ENCODE measurements at regions not wholly inside any gene's neighbourhood (a gene's known extent, or its start where the extent isn't known, plus 50 kb on each side); places are given as distances from the start of the nearest gene placed in this dataset.
"Not testable (repeated sequence)": the region's sequence is repeated elsewhere in the genome, so short reads cannot be mapped to it uniquely, and the experiment has no call there.

GRCh38 chr2:208686665-208687064, 280.1 kb downstream of the PTH2R start:
- Histone ChIP-seq H3K4me1 (ENCODE audit: control extremely low read depth in 1 of 4, control insufficient read depth in 4 of 4, insufficient read depth in 4 of 4, low read length in 3 of 4) (no peaks in the 10 kb centered on the region), H3K9me3 (ENCODE audit: control extremely low read depth in 1 of 5, control insufficient read depth in 4 of 5, insufficient read depth in 2 of 5, low read depth in 1 of 5, low read length in 4 of 5) (peaks cover 0 to 4% (median 0%) of the 10 kb centered on the region in 5 experiments), H3K4me3 (ENCODE audit: control insufficient read depth in 1 of 7, extremely low read depth in 1 of 7, insufficient read depth in 4 of 7, low read depth in 2 of 7, low read length in 6 of 7) (no peak overlapping the region), H3K27ac (ENCODE audit: insufficient read depth in 1 of 2, low read depth in 1 of 2, low read length in 2 of 2, poor library complexity in 1 of 2, severe bottlenecking in 2 of 2) (no peak overlapping the region), H3K27me3 (replicated peaks in 2 of 5; ENCODE audit: control insufficient read depth in 4 of 5, insufficient read depth in 5 of 5, low read length in 4 of 5) (no peaks in the 10 kb centered on the region), H3K36me3 (ENCODE audit: control insufficient read depth in 4 of 4, insufficient read depth in 4 of 4, low read length in 3 of 4) (no peaks in the 10 kb centered on the region)
- CTCF ChIA-PET: no interaction called here
- DNase-seq: no peak
- POLR2A ChIA-PET: no interaction called here
- no CpG with 5 or more reads among the region's 1 CpG for WGBS (ENCODE audit: insufficient coverage)

- H3K27ac ChIP-seq (ENCODE audit: insufficient read depth in 1 of 2, low read depth in 1 of 2, low read length in 2 of 2, poor library complexity in 1 of 2, severe bottlenecking in 2 of 2); H3K4me3 ChIP-seq (ENCODE audit: control insufficient read depth in 1 of 7, extremely low read depth in 1 of 7, insufficient read depth in 4 of 7, low read depth in 2 of 7, low read length in 6 of 7); H3K4me1 ChIP-seq (ENCODE audit: control extremely low read depth in 1 of 4, control insufficient read depth in 4 of 4, insufficient read depth in 4 of 4, low read length in 3 of 4); DNase-seq; H3K9me3 ChIP-seq (ENCODE audit: control extremely low read depth in 1 of 5, control insufficient read depth in 4 of 5, insufficient read depth in 2 of 5, low read depth in 1 of 5, low read length in 4 of 5); POLR2A ChIA-PET; CTCF ChIA-PET; H3K36me3 ChIP-seq (ENCODE audit: control insufficient read depth in 4 of 4, insufficient read depth in 4 of 4, low read length in 3 of 4); H3K27me3 ChIP-seq (replicated peaks in 2 of 5; ENCODE audit: control insufficient read depth in 4 of 5, insufficient read depth in 5 of 5, low read length in 4 of 5): not testable (repeated sequence)
- WGBS (ENCODE audit: insufficient coverage): no CpG with 5 or more reads among the region's 1 CpG
Observed at GRCh38 chr2:208687720-208688119, 281.1 kb downstream of the PTH2R start.

GRCh38 chr2:208698114-208698513, 291.5 kb downstream of the PTH2R start:
- POLR2A ChIA-PET: no interaction called here

GRCh38 chr2:208708486-208708885, 301.9 kb downstream of the PTH2R start:
- H3K27ac ChIP-seq (ENCODE audit: insufficient read depth in 1 of 2, low read depth in 1 of 2, low read length in 2 of 2, poor library complexity in 1 of 2, severe bottlenecking in 2 of 2): no peak overlapping the region
- H3K36me3 ChIP-seq (ENCODE audit: control insufficient read depth in 4 of 4, insufficient read depth in 4 of 4, low read length in 3 of 4): no peaks in the 10 kb centered on the region
- no peak overlapping the region for H3K4me3 ChIP-seq (ENCODE audit: control insufficient read depth in 1 of 7, extremely low read depth in 1 of 7, insufficient read depth in 4 of 7, low read depth in 2 of 7, low read length in 6 of 7)
- H3K27me3 ChIP-seq (replicated peaks in 2 of 5; ENCODE audit: control insufficient read depth in 4 of 5, insufficient read depth in 5 of 5, low read length in 4 of 5): no peaks in the 10 kb centered on the region
- no peaks in the 10 kb centered on the region for H3K4me1 ChIP-seq (ENCODE audit: control extremely low read depth in 1 of 4, control insufficient read depth in 4 of 4, insufficient read depth in 4 of 4, low read length in 3 of 4)
- CTCF ChIA-PET: no interaction called here
- H3K9me3 ChIP-seq (ENCODE audit: control extremely low read depth in 1 of 5, control insufficient read depth in 4 of 5, insufficient read depth in 2 of 5, low read depth in 1 of 5, low read length in 4 of 5): peaks cover 0 to 3% (median 0%) of the 10 kb centered on the region in 5 experiments
- POLR2A ChIA-PET: no interaction called here
- WGBS (ENCODE audit: insufficient coverage): 100% methylated on average over 2 of the region's 3 CpGs
- no peak for DNase-seq

More at GRCh38 chr2:208698114-208698513, 291.5 kb downstream of the PTH2R start:
- CTCF ChIA-PET: no interaction called here
- H3K27ac ChIP-seq (ENCODE audit: insufficient read depth in 1 of 2, low read depth in 1 of 2, low read length in 2 of 2, poor library complexity in 1 of 2, severe bottlenecking in 2 of 2): no peak overlapping the region
- no peak overlapping the region for H3K4me3 ChIP-seq (ENCODE audit: control insufficient read depth in 1 of 7, extremely low read depth in 1 of 7, insufficient read depth in 4 of 7, low read depth in 2 of 7, low read length in 6 of 7)
- no peaks in the 10 kb centered on the region for H3K27me3 ChIP-seq (replicated peaks in 2 of 5; ENCODE audit: control insufficient read depth in 4 of 5, insufficient read depth in 5 of 5, low read length in 4 of 5)
- DNase-seq: no peak
- H3K36me3 ChIP-seq (ENCODE audit: control insufficient read depth in 4 of 4, insufficient read depth in 4 of 4, low read length in 3 of 4): no peaks in the 10 kb centered on the region
- no peaks in the 10 kb centered on the region for H3K9me3 ChIP-seq (ENCODE audit: control extremely low read depth in 1 of 5, control insufficient read depth in 4 of 5, insufficient read depth in 2 of 5, low read depth in 1 of 5, low read length in 4 of 5)
- no peaks in the 10 kb centered on the region for H3K4me1 ChIP-seq (ENCODE audit: control extremely low read depth in 1 of 4, control insufficient read depth in 4 of 4, insufficient read depth in 4 of 4, low read length in 3 of 4)

GRCh38 chr2:208711598-208711997, 305.0 kb downstream of the PTH2R start:
- Histone ChIP-seq H3K27me3 (replicated peaks in 2 of 5; ENCODE audit: control insufficient read depth in 4 of 5, insufficient read depth in 5 of 5, low read length in 4 of 5) (no peaks in the 10 kb centered on the region), H3K36me3 (ENCODE audit: control insufficient read depth in 4 of 4, insufficient read depth in 4 of 4, low read length in 3 of 4) (no peaks in the 10 kb centered on the region), H3K4me1 (ENCODE audit: control extremely low read depth in 1 of 4, control insufficient read depth in 4 of 4, insufficient read depth in 4 of 4, low read length in 3 of 4) (no peaks in the 10 kb centered on the region), H3K27ac (ENCODE audit: insufficient read depth in 1 of 2, low read depth in 1 of 2, low read length in 2 of 2, poor library complexity in 1 of 2, severe bottlenecking in 2 of 2) (no peak overlapping the region), H3K9me3 (ENCODE audit: control extremely low read depth in 1 of 5, control insufficient read depth in 4 of 5, insufficient read depth in 2 of 5, low read depth in 1 of 5, low read length in 4 of 5) (peaks cover 0 to 3% (median 0%) of the 10 kb centered on the region in 5 experiments), H3K4me3 (ENCODE audit: control insufficient read depth in 1 of 7, extremely low read depth in 1 of 7, insufficient read depth in 4 of 7, low read depth in 2 of 7, low read length in 6 of 7) (no peak overlapping the region)
- ChIA-PET POLR2A (no interaction called here), CTCF (no interaction called here)
- DNase-seq: no peak

GRCh38 chr2:208713066-208713745, 306.6 kb downstream of the PTH2R start:
- H3K9me3 ChIP-seq (ENCODE audit: control extremely low read depth in 1 of 5, control insufficient read depth in 4 of 5, insufficient read depth in 2 of 5, low read depth in 1 of 5, low read length in 4 of 5): peaks cover 0 to 3% (median 0%) of the 10 kb centered on the region in 5 experiments
- H3K4me3 ChIP-seq (ENCODE audit: control insufficient read depth in 1 of 7, extremely low read depth in 1 of 7, insufficient read depth in 4 of 7, low read depth in 2 of 7, low read length in 6 of 7): no peak overlapping the region
- no peak overlapping the region for H3K27ac ChIP-seq (ENCODE audit: insufficient read depth in 1 of 2, low read depth in 1 of 2, low read length in 2 of 2, poor library complexity in 1 of 2, severe bottlenecking in 2 of 2)
- no peaks in the 10 kb centered on the region for H3K36me3 ChIP-seq (ENCODE audit: control insufficient read depth in 4 of 4, insufficient read depth in 4 of 4, low read length in 3 of 4)
- CTCF ChIA-PET: no interaction called here
- no peaks in the 10 kb centered on the region for H3K4me1 ChIP-seq (ENCODE audit: control extremely low read depth in 1 of 4, control insufficient read depth in 4 of 4, insufficient read depth in 4 of 4, low read length in 3 of 4)
- no peak for DNase-seq
- no peaks in the 10 kb centered on the region for H3K27me3 ChIP-seq (replicated peaks in 2 of 5; ENCODE audit: control insufficient read depth in 4 of 5, insufficient read depth in 5 of 5, low read length in 4 of 5)
- POLR2A ChIA-PET: no interaction called here
- WGBS (ENCODE audit: insufficient coverage): no CpG with 5 or more reads among the region's 1 CpG

GRCh38 chr2:208718828-208719227, 312.2 kb downstream of the PTH2R start:
- WGBS (ENCODE audit: insufficient coverage): 100% methylated on average over 1 of the region's 2 CpGs
- POLR2A ChIA-PET: no interaction called here

More at GRCh38 chr2:208718828-208719227, 312.2 kb downstream of the PTH2R start:
- Histone ChIP-seq H3K9me3 (ENCODE audit: control extremely low read depth in 1 of 5, control insufficient read depth in 4 of 5, insufficient read depth in 2 of 5, low read depth in 1 of 5, low read length in 4 of 5) (no peaks in the 10 kb centered on the region), H3K4me1 (ENCODE audit: control extremely low read depth in 1 of 4, control insufficient read depth in 4 of 4, insufficient read depth in 4 of 4, low read length in 3 of 4) (no peaks in the 10 kb centered on the region), H3K27ac (ENCODE audit: insufficient read depth in 1 of 2, low read depth in 1 of 2, low read length in 2 of 2, poor library complexity in 1 of 2, severe bottlenecking in 2 of 2) (no peak overlapping the region), H3K36me3 (ENCODE audit: control insufficient read depth in 4 of 4, insufficient read depth in 4 of 4, low read length in 3 of 4) (no peaks in the 10 kb centered on the region), H3K4me3 (ENCODE audit: control insufficient read depth in 1 of 7, extremely low read depth in 1 of 7, insufficient read depth in 4 of 7, low read depth in 2 of 7, low read length in 6 of 7) (no peak overlapping the region), H3K27me3 (replicated peaks in 2 of 5; ENCODE audit: control insufficient read depth in 4 of 5, insufficient read depth in 5 of 5, low read length in 4 of 5) (no peaks in the 10 kb centered on the region)
- CTCF ChIA-PET: no interaction called here
- no peak for DNase-seq

Measured in common myeloid progenitor, CD34-positive (primary cell).